ENCODE measurements at regions not wholly inside any gene's neighbourhood (a gene's known extent, or its start where the extent isn't known, plus 50 kb on each side); places are given as distances from the start of the nearest gene placed in this dataset.

DNA sequence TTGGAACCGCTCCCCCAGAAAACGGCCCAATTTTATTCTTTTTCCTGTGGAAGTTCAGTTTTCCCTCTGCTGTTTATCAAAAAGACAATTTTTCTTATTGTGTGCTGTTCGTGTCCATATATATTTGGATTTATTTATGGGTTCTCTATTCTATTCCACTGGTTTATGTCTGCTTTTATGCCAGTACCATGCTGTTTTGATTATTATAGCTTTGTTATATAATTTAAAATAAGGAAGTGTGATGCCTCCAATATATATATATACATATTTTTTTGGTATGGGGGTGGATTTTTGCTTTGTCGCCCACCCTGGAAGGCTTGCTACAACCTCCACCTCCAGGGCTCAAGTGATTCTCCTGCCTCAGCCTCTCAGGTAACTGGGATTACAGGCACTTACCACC, 103.3 kb downstream of the TFAP2B start:
- TF ChIP-seq, protein P1, sequence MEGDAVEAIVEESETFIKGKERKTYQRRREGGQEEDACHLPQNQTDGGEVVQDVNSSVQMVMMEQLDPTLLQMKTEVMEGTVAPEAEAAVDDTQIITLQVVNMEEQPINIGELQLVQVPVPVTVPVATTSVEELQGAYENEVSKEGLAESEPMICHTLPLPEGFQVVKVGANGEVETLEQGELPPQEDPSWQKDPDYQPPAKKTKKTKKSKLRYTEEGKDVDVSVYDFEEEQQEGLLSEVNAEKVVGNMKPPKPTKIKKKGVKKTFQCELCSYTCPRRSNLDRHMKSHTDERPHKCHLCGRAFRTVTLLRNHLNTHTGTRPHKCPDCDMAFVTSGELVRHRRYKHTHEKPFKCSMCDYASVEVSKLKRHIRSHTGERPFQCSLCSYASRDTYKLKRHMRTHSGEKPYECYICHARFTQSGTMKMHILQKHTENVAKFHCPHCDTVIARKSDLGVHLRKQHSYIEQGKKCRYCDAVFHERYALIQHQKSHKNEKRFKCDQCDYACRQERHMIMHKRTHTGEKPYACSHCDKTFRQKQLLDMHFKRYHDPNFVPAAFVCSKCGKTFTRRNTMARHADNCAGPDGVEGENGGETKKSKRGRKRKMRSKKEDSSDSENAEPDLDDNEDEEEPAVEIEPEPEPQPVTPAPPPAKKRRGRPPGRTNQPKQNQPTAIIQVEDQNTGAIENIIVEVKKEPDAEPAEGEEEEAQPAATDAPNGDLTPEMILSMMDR (IDR thresholded peaks at IDR 0.05; ENCODE audit: insufficient read depth, low read length, poor library complexity, severe bottlenecking), result no peak
- DNase-seq (ENCODE audit: low read depth), result no peak
- no peaks in the 10 kb centered on the region for H3K36me3 ChIP-seq (ENCODE audit: control insufficient read depth, insufficient read depth, low read length)
- H3K4me3 ChIP-seq (ENCODE audit: low read depth, low read length), result no peak overlapping the region
- no peaks in the 10 kb centered on the region for H3K27me3 ChIP-seq (ENCODE audit: control insufficient read depth, insufficient read depth, low read length)

DNA sequence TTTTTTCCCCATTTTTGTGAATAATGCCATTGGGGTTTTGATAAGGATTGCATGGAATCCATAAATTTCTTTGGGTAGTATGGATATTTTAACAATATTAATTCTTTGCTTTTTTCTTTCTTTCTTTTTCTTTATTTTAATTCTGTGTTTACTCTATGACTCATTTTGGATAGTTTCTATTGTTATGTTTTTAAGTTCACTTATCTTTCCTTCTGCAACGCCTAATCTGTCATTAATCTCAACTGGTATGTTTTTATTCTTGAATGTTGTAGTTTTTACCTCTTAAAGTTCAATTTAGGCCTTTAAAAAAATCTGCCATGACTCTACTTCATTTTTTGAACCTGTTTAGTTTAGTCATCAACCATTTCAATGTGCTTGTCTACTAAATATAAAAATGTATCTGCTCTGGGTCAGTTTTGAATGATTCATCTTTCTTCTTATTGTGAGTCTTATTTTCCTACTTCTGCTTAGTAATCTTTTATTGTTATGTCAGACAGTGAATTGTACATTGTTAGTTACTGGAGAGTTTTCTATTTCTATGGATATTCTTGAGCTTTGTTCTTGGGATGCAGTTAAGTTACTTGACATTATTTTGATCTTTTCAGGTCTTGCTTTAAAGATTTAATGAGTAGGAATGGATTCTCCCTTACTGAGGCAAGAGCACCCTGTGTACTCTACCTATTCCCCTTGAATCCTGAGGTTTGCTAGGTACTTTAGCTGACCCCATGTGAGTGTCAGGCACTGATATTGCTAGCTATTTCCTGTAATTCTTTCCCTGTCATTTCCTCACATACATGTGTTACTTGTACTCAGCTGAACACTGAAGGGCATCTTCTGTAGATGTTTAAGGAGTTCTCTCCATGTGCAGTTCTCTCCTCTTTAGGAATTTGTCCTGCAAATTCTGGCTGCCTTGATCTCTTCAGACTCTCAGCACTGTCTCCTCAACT, 104.2 kb downstream of the TFAP2B start:
- Histone ChIP-seq H3K4me3 (ENCODE audit: low read depth, low read length) (no peak overlapping the region), H3K27me3 (ENCODE audit: control insufficient read depth, insufficient read depth, low read length) (no peaks in the 10 kb centered on the region), H3K36me3 (ENCODE audit: control insufficient read depth, insufficient read depth, low read length) (no peaks in the 10 kb centered on the region)
- TF ChIP-seq, protein P1 (IDR thresholded peaks at IDR 0.05; ENCODE audit: insufficient read depth, low read length, poor library complexity, severe bottlenecking), result no peak
- DNase-seq (ENCODE audit: low read depth), result no peak

DNA sequence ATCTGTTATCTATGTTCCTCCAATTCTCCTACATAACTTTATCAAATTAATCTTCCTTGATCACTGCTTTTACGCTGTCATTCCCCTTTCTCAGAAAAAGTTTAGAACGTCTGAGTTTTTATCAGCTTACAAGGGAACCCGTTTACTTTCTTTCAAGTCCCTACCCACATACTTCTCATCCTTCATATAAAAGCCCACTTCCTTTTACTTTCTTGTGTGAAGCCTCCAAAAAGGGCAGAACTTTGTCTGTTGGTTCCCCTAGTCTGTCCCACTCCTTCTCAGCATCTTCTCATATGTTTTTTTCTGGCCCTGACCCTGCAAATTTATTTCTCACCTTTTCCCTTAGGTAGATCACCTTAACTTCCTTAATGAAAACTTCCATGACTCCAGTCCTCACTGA, 106.1 kb downstream of the TFAP2B start:
- no peaks in the 10 kb centered on the region for H3K36me3 ChIP-seq (ENCODE audit: control insufficient read depth, insufficient read depth, low read length)
- DNase-seq (ENCODE audit: low read depth), result no peak
- H3K27me3 ChIP-seq (ENCODE audit: control insufficient read depth, insufficient read depth, low read length), result no peaks in the 10 kb centered on the region
- no peak overlapping the region for H3K4me3 ChIP-seq (ENCODE audit: low read depth, low read length)
- TF ChIP-seq, protein P1 (IDR thresholded peaks at IDR 0.05; ENCODE audit: insufficient read depth, low read length, poor library complexity, severe bottlenecking), result no peak

DNA sequence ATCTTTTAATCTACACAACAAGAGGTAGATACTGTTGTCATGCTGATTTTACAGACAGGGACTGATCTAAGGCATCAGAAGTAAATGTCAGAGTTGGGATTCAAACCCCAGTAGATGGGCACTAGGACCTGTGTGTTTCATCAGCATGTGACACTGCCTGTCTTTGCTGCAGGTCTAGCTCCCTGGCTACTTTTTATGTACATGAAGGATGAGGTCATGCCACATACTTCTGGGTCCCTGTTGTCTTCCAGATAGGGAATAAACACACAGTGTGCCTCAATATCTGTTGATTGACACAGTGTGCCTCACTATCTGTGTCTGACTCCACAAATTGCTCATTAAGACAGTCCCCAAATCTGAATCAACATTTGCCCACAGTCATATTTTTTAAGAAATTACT, 106.9 kb downstream of the TFAP2B start:
- Histone ChIP-seq H3K36me3 (ENCODE audit: control insufficient read depth, insufficient read depth, low read length) (no peaks in the 10 kb centered on the region), H3K4me3 (ENCODE audit: low read depth, low read length) (no peak overlapping the region), H3K27me3 (ENCODE audit: control insufficient read depth, insufficient read depth, low read length) (no peaks in the 10 kb centered on the region)
- TF ChIP-seq, protein P1 (IDR thresholded peaks at IDR 0.05; ENCODE audit: insufficient read depth, low read length, poor library complexity, severe bottlenecking), result no peak
- DNase-seq (ENCODE audit: low read depth), result no peak

DNA sequence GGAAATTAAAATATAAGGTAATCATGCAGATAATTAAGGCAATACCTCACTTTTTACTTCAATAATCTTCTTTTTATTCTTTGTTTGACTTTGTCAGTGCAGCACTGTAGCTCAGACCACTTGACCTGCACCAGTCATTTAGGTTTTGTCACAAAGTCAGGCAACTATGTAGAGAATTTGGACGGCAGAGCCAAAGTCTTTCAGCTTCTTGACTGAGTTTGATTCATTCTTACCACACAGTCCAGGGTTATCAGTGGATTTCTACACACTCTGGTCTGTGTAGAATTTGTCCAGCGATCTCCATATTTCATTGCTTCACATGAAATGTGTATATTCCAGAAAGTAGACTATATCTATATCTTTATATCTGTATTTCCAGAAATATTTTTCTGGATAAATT, 107.3 kb downstream of the TFAP2B start:
- DNase-seq (ENCODE audit: low read depth), result no peak
- no peak overlapping the region for H3K4me3 ChIP-seq (ENCODE audit: low read depth, low read length)
- no peaks in the 10 kb centered on the region for H3K27me3 ChIP-seq (ENCODE audit: control insufficient read depth, insufficient read depth, low read length)
- H3K36me3 ChIP-seq (ENCODE audit: control insufficient read depth, insufficient read depth, low read length), result no peaks in the 10 kb centered on the region
- TF ChIP-seq, protein P1 (IDR thresholded peaks at IDR 0.05; ENCODE audit: insufficient read depth, low read length, poor library complexity, severe bottlenecking), result no peak

DNA sequence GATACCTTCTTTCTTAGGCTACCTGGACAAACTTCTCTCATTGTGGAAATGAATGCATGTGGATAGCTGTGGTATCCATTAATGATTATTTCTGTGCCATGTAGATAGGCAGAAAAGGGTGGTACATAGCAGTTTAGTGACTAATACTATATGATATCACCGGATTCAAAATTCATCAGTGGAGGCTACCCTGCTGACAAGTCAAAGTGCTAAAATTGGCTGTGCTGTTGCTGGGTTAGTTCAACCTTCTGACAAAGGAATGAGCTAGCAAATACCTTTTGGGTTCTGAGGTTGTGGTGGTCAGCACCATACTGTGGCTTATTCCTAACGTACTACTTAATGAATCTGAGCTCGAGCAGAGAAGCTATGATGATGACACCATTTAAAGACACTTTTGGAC, 109.1 kb downstream of the TFAP2B start:
- H3K4me3 ChIP-seq (ENCODE audit: low read depth, low read length), result no peak overlapping the region
- TF ChIP-seq, protein P1 (IDR thresholded peaks at IDR 0.05; ENCODE audit: insufficient read depth, low read length, poor library complexity, severe bottlenecking), result no peak
- no peaks in the 10 kb centered on the region for H3K27me3 ChIP-seq (ENCODE audit: control insufficient read depth, insufficient read depth, low read length)
- no peaks in the 10 kb centered on the region for H3K36me3 ChIP-seq (ENCODE audit: control insufficient read depth, insufficient read depth, low read length)
- DNase-seq (ENCODE audit: low read depth), result no peak
